HG03565 (cell line): ENCODE measurements at regions not wholly inside any gene's neighbourhood (a gene's known extent, or its start where the extent isn't known, plus 50 kb on each side); places are given as distances from the start of the nearest gene placed in this dataset.

Experiments used
- ATAC-seq: cut with Tn5 transposase; IDR thresholded peaks from one replicate; pipeline ENCODE4 v1.9.1; 2021; ENCODE audit warnings: mild to moderate bottlenecking, moderate library complexity; ENCODE audit not compliant: unreplicated experiment

GRCh38 chr6:40645043-40645442 is 57.9 kb upstream of the LRFN2 start:
- ATAC-seq, result no peak

- no peak for ATAC-seq
These were observed 55.7 kb upstream of the LRFN2 start for GRCh38 chr6:40642837-40643236.

GRCh38 chr6:40642190-40642589 is 55.0 kb upstream of the LRFN2 start:
- ATAC-seq, result no peak

GRCh38 chr6:40640599-40641227 is 53.5 kb upstream of the LRFN2 start:
- ATAC-seq, result no peak
